GM12872 (cell line): ENCODE measurements at regions not wholly inside any gene's neighbourhood (a gene's known extent, or its start where the extent isn't known, plus 50 kb on each side); places are given as distances from the start of the nearest gene placed in this dataset.

ENCODE experiments used
- CTCF ChIP-seq: IDR thresholded peaks from 3 replicates; pipeline ENCODE4 v1.5.1; 2011; ENCODE audit warnings: low read depth, mild to moderate bottlenecking, low read length, moderate library complexity; ENCODE audit not compliant: insufficient read depth

DNA sequence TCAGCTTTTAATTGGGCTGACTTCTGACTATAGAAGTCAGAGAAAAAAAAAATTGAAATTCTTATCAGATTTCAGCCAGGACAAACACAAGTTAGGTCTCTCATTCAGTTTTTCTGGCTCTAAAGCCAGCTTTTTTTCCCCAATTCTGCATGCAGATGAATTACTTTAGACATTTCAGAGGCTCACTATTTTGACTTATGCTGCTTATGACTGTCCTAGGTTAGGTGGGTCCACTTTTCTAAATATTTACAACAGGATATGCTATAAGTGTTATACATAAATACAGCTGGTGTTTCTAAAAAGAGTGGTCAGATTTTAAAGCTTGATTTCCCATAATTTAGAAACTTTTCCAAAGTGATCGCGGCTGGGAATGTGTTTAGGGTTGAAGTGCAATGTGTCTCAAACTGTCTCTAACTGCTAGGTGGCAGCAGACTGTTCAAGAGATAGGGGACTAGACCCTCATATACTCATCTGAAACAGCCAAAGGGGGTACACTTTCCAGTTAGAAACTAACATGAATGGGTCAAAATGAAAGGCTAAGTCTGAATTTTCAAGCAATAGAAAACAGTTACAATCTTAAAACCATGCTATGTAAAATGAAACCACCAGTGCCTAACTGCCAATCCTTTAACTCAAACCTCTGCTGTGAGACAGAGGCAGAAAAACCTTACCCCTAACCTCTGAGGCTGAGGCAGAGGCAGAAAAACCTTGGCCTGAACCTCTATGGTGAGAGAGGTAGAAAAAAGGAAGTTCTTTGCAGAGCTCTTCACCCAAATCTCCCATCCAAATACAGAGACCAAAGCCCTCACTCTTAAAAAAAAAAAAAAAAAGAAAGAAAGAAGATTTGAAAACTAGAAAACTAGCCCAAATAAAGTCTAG is 596.0 kb downstream of the NTRK3 start:
- no peak for TF ChIP-seq CTCF

DNA sequence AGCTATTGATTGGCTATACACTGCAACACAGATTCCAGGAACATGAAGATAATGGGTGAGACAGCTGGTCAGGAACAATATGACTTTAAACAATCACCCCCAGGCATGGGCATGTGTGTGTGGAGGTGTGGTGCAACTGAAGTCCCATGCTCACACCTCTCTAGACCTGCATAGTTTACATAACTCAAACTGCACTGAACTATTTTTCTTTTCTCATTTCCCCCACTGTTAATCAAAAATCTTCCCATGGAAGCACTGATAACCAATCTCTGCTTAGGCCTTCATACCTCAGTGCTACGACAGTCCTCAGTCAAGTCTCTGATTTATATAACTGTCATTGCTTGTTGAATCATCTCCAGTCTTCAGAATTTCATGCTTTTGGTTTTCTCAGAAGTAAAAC is 600.2 kb downstream of the NTRK3 start:
- TF ChIP-seq CTCF, result no peak

- TF ChIP-seq CTCF, result no peak
These were observed 602.9 kb downstream of the NTRK3 start for GRCh38 chr15:87653646-87654045.

GRCh38 chr15:87649175-87649574 is 607.4 kb downstream of the NTRK3 start:
- no peak for TF ChIP-seq CTCF

DNA sequence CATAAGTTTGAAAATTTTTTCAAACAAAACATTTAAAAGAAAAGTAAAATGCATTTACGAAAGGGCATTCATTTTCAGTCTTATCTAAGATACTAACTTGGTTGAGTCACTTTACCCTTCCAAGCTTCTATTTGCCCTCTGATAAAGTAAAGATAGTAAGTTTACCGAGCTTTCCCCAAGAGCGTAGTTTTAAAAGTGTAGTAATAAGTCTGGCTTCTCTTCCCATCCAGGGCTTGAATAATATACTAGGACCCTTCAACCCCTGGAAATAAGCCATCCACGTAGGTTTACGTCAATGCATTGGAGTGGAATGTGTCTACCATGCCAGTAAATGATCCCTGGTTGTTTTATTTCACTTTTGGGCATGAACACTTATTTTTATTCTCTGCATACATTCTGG is 608.3 kb downstream of the NTRK3 start:
- TF ChIP-seq CTCF, result no peak

DNA sequence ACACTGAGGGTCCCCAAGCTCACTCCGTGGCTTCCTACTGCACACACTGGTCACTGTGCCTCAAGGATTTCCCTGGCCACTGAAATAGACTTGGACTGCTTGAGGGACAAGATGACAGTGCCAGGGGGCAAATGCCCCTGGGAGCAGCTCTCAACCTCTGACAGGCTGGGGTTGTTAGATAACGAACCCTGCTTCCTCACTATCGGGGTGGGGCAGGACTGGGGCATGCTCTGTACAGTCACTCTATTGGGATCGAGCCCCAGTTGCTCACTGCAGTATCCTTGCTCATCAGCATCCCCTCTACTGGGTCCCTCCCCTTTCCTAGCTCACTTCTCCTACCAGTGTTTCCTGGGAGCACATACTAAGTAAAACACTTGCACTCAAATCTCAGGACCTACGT is 610.8 kb downstream of the NTRK3 start:
- no peak for TF ChIP-seq CTCF

- no peak for TF ChIP-seq CTCF
These were observed 617.1 kb downstream of the NTRK3 start for GRCh38 chr15:87639305-87640011.
